Femur (tissue), 1 donor: ENCODE measurements at regions not wholly inside any gene's neighbourhood (a gene's known extent, or its start where the extent isn't known, plus 50 kb on each side); places are given as distances from the start of the nearest gene placed in this dataset.
A peak's percentile ranks its signal among the peaks of the same experiment; 100 is the strongest.

Source experiments
- DNase-seq: peaks from one replicate; pipeline ENCODE4 v3.0.0-alpha.2; 2017

DNA sequence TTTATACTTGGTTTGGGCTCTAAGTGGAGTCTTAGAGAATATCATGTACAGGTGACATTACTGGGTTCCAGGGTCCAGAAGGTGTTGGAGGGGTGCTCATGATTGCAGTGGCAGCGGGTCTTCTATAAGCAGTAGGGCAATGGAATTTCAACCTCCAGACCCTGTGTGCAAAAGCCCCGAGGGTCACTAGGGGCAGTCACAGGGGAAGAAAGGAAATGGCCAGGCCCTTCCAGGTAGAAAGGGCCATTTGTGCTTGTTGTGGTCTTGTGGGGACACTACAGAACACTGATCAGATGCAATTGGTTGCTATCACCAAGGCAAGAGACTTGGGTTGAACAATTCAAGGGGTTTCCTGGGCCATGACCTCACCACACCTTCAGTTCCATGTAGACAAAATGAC, 283.4 kb downstream of the GADD45G start:
- DNase-seq = no peak

DNA sequence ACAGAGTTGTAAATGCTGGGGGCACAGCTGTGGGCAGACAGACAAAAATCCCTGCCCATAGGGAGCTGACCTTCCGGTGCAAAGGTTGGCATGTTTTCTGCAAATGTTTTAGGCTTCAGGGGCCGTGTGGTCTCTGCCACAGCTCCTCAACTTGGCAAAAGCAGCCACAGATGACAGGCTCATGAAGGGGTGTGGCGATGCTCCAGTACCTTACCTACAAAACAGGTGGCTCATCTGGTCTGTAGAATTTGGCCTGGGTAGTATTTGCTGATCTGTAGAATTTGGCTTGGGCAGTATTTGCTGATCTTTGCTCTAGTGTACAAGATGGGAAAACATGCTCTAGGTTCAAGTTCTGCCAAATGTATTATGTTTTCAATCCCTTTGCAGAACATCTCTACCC, 283.9 kb downstream of the GADD45G start:
- no peak for DNase-seq

DNA sequence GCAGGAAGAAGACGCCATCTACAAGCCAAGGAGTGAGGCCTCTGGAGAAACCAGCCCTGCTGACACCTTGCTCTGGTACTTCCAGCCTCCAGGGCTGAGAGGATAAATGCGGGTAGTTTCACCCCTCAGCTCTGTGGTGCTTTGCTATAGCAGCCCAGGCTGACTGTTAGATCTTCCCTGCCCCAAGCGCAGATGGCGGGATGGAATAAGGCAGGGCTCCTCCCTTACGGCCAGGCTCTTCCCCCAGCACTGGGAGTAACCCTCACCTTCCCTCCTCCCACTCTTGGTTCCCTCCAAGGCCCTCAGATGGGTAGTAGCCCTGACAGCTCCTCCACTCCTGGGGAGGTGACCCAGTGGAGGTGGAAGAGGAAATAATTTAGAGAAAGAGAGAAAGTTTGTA, 285.1 kb downstream of the GADD45G start:
- DNase-seq = no peak

DNA sequence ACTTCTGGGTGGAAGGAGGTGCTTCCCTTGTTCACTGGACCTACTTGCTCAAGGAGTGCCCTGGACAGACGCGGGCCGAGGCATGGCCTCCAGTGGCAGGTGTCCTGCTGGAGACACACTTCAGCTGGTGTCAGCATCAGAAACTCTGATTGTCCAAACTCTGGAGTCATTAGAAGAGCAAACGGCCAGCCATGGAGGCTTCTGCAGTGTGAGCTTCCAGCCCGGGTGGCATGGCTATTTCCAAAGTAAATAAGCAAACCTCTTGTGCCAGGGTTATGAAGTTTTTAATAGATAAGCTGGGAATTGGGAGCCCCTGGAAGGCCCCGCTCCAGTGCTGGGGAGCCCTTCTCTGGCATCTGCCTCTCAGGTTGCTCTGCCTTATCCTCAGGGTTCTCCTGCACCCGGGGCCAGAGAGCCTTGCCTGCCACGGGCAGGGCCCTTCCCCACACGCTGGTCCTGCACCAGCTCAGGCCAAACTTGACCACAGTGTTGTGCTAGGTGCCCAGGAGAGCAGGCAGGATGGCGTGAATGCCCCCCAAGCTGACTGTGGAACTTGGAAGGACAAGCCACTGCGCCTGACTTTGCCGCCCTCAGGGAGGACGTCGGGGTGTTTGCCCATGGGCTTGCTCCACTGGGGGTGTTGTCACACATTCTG, 285.6 kb downstream of the GADD45G start:
- DNase-seq = no peak

DNA sequence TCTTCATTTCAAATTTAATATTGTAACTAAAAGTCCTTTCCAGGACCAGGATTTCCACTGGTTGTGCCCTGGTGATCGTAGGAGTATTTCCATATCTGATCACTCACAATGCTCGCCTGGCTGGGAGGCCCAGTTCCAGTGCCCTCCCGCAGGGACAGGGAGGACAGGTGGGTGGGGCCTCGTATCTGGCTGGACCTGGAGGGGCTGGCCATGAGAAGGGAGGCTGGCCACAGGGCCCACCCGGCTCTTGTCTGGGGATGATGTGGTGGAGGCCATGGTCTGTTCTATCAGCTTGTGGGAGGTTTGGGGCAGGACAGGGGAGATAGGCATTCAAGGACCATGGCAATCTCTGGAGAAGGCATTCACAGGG, 286.4 kb downstream of the GADD45G start:
- no peak for DNase-seq

DNA sequence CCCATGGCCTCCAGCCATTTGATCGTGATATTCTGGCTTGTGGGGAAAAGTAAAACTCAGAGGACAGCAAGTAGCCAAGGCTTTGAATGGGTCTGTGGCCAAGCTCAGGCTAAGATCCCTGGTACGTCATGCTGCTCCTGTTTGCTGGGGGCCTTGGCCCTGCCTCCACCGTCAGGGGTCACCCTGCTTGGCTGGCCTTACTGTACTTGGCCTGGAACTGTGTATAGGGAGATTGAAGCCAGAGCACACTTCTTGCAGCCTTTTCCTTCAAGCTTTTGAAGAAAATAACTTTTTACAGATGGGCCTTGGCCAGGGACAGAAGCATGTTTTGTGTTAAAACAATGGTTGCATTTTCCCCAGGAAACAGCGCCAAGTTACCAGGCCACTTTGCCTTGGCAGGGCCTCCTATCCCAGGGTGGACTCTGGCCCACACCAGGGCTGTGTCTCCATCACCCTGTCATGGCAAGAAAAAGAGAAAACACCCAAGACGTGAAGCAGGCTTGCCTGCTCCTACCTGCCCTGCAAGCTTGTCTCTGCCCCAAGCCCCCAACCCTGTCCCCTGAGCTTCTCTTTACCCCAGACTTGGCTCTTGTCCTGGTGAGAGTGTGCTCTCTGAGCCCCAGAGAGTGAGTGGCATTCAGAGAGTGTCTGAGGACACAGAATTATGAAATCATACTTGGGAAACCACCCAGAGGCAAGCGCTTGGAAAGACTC, 286.9 kb downstream of the GADD45G start:
- DNase-seq = peak; percentile 79

DNA sequence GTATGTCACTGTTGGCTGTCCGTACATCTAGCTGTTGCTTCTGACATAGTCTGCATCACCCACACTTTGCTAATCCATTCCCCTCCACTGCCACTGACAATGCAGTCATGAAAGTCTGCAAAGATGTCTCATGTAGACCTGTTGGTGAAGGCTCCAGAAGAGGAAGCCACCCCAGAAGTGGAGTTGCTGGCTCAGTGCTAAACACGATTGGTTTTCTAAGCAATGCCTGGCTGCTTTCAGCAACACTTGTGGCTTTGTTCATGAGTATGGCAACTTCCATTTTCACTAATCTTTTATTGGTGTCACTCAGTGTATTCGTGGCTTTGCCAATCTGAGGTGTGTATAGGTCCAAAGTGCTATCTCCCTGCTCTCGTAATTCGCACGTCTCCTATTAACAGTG, 288.1 kb downstream of the GADD45G start:
- no peak for DNase-seq

DNA sequence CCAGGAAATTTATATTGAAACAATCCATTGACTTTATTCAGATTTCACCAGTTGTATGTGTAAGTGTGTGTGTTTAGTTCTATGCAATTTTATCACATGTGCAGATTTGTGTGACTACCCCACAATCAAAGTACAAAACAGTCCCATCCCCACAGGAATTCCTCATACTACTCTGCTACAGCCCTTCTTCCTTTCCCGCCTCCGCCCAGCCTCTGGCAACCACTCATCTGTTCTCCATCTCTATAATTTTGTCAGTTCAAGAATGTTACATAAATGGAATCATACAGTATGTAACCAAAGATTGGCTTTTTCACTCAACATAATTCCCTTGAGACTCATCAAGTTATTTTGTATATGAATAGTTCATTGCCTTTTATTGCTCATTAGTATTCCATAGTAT, 289.1 kb downstream of the GADD45G start:
- DNase-seq = no peak

DNA sequence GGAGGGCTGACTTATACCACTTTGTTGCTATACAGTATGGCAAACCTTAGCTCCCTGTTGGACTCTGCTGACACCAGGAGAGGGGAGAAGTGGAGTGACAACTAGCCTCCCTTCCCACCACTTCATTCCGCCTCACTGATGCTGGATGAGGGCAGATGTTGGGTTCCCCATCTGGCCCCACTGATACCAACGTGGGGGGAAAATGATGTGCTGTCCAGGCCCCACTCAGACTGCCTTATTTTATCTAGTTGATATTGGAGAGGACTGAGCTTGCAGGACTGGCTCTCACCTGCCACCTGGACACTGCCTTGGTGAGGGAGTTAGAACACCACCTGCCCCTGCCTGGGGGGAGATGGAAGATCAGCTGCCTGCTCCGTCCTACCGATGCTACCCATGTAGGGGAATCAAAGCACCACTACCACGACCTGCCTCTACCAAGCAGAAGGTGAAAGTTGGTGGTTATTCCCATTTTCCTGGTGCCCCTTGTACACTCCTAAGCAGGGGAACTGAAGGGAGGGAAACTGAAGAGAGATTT, 292.1 kb downstream of the GADD45G start:
- DNase-seq = no peak

DNA sequence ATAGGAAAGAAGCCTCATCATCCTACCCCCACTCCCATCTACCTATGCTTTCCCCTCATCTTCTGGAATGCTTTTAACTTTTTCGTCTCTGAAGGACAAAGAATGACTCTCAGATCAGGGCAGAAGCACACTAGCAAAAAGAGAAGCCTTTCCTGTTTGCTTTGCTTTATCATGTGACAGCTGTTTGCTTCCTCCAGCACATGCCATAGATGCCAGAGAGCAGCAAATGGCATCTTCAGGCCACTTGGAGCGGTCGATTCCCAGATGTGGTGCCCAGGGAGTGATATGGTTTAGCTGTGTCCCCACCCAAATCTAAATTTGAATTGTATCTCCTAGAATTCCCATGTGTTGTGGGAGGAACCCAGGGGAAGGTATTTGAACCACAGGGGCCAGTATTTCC, 294.8 kb downstream of the GADD45G start:
- no peak for DNase-seq

DNA sequence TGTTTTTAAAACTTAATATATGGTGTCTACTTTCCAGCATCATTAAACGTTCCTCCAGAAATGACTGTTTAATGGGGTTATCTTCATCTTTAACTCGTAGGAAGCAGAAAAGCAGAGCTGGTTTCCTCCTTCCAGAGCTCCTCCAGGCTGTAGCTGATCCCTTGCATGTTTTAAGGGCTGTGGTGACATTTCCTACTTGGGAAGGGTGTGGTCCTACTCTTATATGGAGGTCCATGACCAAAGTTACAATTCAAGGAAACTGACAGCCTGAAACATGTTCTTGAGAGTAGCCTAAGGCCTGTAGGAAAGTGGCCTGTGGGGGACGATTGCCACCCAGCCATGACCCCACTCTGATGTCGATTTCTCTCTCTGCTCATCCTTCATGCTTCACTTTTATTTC, 297.1 kb downstream of the GADD45G start:
- DNase-seq = no peak

DNA sequence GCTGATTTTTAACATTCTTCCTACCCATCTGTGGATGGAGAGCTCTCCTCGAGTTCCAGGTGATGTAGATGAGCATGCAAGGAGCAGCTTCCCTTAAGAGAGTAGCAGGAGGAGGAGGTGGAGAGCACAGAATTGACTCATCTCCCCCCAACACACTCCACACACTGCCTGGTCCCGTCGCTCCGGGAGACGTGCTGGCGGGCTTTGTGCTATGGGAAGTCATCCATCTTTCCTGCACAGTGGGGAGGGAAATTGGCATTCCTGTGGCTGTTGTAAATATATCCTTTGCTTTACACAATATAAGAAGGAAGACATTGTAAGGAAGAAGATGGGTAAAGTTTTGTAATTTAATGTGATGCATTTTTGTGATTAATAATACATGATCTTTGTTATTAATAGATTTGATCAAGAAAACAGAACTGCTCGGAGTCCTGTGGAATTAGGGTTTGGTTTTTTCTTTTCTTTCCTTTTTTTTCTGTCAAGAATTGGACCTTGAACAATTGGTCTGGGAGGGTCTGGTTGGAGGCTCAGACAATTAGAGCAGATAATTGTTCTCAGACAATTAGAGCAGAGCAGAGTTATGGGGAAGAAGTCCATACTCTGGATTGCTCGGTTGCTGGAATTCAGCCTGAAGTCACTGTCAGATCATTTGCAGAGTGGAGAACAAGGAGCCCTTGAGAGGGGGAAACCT, 297.8 kb downstream of the GADD45G start:
- DNase-seq = peak; percentile 86

DNA sequence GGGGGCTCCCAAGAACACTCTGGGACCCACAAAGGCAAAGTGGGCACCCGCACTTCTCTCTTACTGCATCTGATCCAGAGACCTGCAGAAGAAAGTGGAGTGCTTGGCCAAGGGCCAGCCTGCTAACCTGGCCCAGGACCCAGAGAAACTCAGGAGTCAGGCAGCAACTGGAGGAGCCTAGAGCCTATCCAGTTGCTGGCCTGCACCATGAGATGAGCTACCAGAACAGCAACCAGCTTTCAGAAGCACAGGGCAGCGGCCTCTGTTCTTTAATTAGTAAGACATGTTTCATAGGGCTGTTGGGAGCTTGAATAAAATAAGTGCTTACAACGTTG, 298.3 kb downstream of the GADD45G start:
- DNase-seq = no peak

DNA sequence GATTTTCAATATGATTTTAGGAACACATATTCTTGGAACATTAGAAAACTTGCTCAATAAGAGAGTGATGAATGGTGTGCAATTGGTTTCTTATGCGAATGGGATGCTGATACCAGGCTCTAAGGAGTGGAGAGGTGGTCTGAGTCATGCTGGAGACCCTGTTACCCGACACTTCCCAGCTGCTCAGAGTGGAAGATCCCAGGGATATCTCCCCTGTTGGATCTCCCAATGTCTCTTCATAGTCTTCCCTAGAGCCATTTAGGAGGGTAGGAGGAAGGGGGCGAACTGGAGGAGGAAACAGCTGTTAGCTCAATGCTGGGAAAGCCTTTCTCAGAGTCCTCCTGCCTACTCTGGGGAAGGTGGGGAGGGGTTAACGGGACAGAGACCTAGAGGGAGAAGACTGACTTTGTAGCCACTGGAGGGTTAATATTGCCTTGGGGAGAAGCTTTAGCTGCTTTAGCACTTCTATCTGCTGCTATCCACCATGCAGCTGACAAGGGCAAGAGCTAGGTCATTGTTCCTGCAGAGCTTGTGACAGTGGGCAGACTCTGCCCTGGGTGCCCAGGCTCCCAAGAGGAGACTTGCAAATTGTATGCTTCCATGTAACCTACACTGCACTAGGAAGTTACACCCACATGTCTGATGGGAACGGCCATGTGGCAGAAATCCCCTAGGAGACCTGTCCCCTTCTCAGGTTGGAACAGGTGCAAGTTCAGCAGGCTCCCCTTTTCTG, 301.0 kb downstream of the GADD45G start:
- no peak for DNase-seq

DNA sequence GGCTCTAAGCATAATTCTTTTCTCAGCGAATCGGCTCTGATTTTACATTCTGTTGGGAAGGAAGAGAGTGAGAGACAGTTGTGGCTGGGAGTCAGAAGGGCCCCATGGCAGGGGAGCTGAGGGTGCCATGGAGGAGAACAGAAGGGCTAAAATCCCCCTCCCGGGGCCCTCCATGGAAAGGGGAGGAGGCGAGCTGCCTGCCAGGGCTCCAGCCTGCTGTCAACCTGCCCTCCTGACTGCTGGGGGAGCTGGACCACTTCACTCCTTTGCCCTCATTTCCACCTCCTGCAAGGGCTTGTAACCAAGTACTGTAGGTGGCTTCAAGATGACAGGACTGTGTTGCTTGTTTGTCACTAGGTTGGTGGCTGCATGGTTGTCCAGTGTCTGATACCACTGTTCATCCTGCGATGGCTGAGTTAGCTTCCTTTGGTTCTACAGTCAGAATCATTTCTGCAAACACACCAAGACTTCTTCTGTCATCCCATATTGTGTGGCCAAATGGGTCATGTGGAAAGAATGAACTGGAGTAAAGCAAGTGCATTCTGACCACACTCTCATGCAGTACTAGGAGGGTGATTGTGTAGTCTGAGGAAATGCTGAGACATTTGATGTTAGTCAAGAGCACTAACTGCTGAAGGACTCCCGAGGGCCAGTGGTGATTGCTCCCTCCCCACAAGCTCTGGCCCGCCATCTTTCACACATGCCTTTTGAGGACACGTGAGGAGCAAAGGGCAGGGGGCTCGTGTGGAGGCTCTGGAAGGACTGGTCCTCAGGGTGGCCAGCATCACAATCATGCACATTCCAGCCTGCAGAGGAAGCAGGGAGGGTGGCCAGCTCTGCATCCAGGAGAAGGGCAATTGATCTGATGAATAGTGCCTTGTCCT, 307.2 kb downstream of the GADD45G start:
- no peak for DNase-seq

DNA sequence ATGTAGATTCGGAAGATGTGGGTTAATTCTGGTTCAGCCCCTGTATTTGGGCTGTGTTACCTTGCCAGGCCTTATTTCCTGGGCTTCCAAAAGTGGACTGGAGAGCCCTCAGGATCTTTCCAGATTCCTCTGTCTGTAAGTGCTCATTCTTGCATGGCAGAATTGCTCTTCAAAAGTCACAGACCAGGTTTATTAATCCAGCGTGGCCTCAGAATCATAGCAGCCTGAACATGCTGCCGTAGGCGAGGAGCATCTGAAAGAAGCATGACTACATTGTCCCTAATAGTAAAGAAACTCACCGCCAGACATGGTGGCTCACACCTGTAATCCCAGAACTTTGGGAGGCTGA, 307.8 kb downstream of the GADD45G start:
- no peak for DNase-seq

DNA sequence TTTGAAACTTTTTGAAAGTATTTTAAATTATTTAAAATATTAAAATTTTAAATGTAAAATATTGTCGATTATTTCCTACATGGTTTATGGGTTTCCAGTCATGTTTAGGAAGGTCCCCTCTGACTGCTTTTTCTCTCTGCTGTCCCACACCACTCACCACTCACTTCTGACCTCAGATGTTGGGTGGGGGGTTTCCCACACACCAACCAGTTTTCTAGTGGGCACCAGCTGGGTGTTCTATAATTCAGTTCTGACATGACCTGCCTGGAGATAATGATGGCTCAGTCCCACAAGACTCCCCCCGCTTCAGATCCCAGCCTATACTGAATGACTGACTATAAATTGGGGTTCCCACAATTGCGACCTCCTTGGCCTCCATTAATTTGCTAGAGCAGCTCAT, 310.4 kb downstream of the GADD45G start:
- DNase-seq = no peak

DNA sequence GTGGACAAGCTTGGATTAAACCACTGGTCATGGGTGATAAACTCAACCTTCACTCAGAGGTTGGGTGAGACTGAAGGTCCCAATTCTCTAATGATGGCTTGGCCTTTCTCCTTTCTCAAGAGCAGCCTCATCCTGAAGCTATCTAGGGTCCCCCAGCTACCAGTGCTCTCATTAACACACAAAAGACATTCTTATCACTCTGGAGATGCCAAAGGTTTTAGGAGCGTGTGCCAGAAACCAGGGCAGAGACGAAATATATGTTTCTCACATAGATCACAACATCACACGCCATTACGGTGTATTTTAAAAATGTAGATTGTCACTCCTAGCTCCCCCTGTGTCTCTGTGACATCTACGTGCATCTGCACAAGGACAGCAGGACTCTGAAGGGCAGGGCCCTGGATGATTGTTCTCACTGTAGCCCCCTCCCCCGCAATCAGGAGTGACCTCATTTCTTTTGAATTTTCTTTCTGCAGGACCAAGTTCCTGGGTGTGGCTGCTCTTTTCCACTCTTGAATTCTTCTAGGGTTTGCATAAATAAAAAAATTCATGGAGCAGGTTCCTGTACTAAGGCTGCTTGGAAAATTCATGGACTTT, 311.3 kb downstream of the GADD45G start:
- no peak for DNase-seq

DNA sequence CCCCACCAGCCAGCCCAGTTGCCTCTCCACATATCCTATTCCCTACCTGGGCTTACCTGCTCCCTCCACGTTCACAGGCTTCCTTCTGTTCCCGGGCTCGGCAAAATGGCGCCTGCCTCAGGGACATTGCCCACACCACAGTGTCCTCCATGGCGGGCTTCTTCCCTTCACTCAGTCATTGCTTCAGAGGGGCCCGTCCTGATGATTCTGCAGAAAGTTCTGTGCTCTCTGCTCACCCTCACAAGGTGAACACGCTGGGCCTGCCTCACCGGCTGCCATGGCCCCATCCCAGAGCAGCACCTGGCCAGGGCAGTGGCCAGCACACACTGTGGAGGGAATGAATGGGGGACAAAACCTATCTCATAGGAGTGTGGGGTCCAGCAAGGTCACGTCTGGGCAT, 313.0 kb downstream of the GADD45G start:
- DNase-seq = no peak

DNA sequence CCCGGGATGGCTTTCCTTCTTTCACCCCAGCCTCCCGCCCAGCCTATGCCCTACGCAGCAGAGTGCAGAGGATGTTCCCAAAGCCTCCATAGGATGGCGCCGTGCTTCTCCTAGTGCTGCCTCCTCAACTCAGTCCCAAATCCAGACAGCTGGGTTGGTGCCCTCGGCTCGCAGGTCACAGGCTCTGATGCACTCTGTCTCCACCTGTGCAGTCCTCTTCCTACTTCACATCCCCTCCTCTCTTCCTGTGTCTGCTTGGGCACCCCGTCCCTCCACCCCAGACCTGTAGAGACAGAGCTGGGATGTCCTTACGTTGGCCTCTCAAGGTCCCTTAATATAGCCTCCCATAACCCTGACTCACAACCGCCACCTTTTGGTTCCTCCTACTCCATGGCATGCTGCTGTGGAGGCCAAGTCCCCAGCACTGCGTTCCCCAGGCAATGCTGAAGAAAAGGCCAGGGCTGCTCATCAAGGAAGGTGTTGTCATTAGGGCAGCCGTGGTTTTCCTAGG, 314.4 kb downstream of the GADD45G start:
- no peak for DNase-seq

DNA sequence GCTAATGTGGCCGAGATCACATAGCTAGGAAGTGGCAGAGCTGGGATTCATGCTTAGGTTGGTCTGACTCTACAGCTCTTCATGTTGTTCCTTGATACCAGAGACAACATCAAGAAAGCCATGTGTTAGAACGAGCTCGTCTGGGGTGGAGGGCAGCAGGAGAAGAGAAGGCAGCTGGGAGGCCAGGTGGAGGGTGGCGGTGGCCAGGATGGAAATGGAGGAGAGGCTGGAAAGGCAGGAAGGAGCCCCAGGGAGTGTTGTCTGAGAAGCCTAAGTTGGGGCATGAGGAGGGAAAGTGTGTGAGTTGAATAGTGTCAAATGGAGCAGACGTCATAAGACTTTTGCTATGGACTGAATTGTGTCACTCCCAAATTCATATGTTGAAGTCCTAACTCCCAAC, 315.3 kb downstream of the GADD45G start:
- DNase-seq = no peak

DNA sequence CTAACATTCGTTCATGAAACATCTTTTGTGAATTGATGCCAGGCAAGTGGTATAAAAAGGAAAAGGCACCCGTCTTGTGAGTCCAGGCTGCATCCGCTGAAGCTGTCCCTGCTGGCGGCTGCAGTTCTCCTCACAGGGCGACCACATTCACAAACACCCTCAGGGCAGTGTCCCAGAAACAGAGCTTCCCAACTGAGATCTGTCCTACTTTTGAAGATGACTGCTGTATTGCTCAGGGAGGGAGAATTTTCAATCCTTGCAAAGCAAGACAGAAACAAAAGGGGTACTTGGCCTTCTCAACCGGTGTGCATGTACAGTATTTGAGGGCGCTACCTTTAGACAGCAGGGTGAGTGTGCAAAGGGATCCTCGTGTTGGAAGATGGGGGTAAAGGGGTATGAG, 316.1 kb downstream of the GADD45G start:
- no peak for DNase-seq
